Activated naive CD4-positive, alpha-beta T cell treated with Interleukin-2 at 50 U/mL for 16 hours (primary cell): ENCODE measurements at regions not wholly inside any gene's neighbourhood (a gene's known extent, or its start where the extent isn't known, plus 50 kb on each side); places are given as distances from the start of the nearest gene placed in this dataset.
"Not testable (repeated sequence)": the region's sequence is repeated elsewhere in the genome, so short reads cannot be mapped to it uniquely, and the experiment has no call there.

Source experiments
- DNase-seq: peaks from one replicate; pipeline ENCODE4 v3.0.0-alpha.2; 2020

DNA sequence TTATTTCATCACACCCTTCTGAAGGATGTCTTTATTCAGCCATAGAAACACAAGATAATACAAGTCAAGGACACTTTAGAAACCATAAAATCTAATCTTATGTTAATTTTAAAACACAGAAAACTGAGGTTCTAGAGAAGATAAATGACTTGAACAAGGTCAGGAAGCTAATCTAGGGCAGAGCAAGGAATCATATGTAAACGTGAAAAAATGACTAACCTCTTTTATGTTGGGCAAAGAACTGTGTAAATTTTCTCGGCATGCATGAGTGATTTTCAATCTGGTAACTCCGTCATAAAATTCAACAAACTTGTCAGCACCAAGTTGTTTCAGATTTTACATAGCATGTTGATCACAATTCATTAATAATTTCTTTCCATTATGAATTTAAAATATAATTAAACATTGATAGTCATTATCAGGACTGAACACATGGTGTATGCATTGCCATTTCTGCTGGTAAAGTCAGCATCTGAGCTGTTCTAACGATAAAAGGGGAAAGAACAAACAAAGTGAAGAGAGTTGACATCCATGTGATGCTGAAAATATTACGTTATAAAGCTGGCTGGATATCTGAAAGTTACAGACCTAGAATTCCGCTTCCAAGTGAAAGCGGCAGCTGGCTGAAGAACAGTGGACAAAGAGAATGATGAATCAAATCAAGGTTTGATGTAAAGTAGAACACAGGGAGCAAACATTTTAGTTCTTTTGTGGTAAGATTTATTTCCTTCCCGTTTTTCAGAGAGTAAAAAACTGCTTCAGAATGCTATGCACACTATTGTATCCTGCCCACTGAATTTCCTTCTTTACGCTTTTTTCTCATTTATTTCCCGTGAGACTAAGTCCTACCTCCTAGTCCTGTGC lies 1037.4 kb upstream of the TMPRSS15 start:
- no peak for DNase-seq

DNA sequence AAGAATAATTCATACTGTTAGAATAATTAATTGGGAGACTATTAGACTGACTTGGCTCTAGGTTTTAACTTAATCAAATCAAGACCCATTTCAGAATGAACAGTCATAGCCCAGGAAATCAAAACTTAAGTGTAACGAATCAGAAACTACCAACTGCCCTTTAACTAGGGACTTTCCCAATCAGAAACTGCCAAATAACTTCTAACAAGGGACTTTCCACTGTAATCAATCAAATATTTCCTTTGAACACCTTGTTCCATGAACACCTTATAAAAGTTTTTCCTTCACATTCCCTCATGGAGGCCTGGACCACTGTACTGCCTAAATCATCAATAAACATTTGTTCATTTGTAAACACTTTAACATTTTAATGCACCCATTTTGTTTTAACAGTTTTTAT lies 1054.7 kb upstream of the TMPRSS15 start:
- no peak for DNase-seq

DNA sequence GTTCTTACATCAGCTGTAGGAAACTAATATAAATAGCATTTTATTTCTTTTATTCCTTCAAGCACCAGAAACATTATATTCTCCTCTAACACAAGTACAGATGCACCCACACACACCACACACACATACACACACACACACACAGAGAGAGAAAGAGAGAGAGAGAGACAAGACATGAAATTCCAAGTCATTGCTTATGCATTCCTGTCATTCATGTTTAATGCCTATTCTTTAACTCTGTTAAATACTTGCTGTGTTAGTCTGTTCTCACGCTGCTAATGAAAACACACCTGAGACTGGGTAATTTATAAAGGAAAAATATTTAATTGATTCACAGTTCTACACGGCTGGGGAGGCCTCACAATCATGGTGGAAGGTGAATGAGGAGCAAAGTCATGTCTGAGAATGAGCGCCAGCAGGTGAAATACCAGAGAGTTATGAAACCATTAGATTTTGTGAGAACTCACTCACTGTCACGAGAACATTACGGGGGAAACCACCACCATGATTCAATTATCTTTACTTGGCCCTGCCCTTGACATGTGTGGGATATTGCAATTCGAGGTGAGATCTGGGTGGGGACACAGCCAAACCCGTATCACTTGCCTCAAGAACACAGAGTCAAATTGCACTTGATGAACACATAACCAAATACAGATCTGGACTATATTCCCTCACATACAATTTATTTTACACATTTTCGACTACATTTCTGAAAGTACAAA lies 1058.1 kb upstream of the TMPRSS15 start:
- no peak for DNase-seq

DNA sequence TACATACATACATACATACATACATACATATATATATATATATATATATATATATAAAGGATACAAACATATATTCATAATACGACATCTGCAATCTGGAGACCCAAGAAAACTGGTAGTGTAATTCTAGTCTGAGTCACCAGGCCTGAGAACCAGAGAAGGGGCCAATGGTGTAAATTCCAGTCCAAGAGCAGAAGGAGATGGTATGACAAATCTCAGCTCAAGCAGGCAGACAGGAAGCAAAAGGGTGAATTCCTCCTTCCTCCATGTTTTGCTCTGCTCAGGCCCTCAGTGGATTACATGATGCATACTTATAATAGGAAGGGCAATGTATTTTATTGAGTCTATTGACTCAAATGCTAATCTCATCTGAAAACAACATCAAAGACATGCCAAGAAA lies 1060.4 kb upstream of the TMPRSS15 start:
- no peak for DNase-seq

DNA sequence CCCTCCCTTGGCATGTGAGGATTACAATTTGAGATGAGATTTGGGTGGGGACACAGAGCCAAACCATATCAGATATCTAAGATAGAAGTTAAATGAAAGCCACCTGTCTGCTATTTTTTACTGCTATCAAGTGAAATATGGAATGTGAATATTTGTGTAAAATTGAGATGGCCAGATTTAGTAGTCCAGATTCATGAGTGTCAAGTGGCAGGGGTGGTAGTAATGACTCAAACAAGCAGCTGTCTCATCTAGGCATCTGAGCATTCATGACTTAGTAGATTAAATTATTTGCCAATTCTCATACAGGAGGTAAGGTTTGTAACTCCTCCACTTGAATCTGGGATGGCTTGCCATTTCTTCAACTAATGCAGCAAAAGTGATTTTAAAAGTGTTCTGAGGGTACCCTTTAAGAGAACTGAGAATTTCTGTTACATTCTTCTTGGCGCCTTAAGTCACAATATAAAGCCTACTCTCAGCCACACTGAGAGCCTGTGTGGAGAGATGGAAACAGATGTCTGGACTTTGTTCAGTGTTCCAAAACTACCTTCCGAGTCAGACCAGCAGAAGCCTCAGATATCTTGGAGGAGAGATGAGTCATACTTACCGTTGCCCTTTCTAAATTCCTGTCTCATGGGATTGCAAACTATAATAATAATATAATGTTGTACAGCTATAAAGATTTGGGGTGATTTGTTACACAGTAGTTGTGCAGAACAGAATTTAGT lies 1065.6 kb upstream of the TMPRSS15 start:
- DNase-seq: no peak

DNA sequence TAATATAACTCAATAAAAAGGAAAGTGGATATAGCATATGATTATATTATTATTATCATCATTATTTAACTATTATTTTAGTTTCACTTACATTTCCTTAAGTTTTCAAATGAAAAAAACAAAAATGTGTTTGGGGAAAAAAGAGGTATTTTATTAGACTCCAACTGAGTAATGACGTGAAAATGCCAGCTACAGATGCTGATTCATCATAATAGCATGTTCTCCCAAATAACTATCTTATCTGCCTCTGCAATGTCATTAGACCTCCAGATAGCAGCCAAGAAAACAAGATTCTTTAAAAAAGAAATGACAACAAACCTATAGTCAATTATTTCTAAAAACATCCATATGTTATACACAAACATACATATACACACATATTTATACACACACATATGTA lies 1071.9 kb upstream of the TMPRSS15 start:
- no peak for DNase-seq

DNA sequence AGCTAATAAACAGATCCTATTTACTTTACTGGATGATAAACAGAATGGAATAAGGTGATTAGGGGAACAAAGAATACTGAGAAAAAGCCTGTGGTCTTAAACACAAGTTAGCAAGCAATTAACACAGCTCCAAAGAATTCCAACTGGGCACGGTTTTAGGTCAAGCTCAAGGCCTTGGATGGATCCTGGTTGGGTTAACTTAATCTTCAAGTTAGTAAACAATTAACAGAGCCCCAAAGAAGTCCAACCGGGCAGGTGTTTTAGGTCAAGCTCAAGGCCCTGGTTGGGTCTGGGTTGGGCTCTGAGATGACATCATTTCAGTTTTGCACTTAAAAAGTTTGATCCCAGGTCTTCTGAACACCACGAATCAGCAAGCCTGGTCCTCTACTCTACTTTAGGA lies 1086.3 kb upstream of the TMPRSS15 start:
- no peak for DNase-seq

DNA sequence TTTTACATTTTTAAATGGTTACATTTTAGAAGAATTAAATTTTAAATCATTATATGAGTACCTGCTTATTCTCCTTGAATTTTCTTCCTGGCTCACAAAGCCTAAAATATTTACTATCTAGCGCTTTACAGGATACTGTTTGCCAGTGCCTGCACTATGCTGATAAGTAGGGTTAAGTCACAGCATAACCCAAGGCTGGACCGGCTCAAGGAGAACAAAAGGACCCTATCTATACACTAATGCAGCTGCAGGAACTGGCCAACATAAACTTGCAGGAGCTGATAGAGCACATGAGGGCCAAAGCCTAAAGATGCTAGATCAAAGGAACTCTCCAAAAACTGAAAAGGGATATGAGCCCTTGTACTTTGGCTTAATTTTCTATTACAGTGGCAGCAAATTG lies 1086.9 kb upstream of the TMPRSS15 start:
- no peak for DNase-seq

DNA sequence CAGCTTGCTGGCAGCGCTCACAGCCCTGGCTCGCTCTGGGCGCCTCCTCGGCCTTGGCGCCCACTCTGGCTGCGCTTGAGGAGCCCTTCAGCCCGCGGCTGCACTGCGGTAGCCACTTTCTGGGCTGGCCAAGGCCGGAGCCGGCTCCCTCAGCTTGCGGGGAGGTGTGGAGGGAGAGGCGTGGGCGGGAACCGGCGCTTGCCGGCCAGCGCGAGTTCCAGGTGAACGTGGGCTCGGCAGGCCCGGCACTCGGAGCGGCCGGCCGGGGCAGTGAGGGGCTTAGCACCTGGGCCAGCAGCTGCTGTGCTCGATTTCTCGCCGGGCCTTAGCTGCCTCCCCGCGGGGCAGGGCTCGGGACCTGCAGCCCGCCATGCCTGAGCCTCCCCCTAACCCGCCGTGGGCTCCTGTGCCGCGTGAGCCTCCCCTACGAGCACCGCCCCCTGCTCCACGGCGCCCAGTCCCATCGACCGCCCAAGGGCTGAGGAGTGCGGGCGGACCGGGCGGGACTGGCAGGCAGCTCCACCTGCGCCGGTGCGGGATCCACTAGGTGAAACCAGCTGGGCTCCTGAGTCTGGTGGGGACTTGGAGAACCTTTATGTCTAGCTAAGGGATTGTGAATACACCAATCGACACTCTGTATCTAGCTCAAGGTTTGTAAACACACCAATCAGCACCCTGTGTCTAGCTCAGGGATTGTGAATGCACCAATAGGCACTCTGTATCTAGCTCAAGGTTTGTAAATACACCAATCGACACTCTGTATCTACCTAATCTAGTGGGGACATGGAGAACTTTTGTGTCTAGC lies 1090.1 kb upstream of the TMPRSS15 start:
- DNase-seq: not testable (repeated sequence)

DNA sequence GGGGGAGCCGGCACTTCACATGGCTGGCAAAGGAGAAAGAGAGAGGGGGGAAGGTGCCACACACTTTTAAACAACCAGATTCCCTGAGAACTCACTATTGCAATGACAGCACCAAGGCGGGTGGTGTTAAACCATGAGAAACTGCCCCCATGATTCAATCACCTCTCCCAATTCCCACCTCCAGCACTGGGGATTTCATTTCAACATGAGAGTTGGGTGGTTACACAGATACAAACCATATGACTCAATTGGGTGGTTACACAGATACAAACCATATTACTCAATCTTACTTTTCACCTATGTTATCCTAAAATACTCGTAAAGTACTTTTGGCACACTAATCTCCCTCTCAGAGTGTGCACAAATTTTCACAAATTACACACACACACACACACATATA lies 1097.5 kb upstream of the TMPRSS15 start:
- DNase-seq: no peak

DNA sequence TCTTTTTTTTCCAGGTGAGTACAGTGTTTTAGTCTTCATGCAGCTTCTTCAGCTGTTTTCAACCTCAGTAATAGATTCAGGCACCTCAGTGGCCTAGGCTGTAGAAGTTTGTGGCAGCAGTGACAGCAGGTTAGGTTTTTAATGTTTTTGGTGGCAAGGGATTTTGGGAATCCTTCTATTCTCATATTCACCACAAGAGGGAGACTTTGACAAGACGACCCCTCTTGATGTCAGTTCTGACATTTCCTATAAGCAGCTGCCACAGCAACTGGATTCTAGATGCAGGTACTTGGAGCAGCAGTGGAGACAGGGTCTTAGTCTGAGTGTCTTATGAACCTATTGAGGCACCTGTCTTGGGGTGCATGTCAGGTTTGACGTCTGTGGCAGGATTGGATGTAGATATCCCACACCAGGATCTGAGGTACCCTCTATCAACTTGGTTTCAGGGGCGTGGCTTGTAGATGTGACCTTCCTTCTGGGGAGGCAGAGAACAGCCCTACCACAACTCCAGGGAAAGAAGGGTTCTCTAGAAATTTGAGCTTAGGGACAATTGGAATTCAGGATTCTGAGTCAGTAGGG lies 1104.2 kb upstream of the TMPRSS15 start:
- no peak for DNase-seq

DNA sequence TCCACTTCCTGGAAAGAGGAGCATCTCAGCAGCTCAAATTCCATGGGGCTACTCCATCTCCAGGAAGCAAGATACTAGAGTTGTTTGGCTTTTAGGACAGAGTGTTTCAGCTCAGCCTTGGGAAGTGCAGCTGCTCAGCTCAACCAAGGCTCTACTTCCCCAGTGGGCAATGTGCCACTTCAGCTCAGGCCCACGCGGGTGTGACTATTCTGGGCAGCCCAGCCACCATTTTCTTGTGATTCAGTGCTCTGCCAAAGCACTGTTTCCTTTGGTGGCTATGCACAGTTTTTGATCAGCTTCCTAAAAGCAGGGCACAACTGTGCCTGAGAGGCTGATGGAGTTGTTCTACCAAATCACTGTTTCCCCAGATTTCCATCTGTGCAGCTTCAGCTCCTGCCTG lies 1104.9 kb upstream of the TMPRSS15 start:
- DNase-seq: no peak

DNA sequence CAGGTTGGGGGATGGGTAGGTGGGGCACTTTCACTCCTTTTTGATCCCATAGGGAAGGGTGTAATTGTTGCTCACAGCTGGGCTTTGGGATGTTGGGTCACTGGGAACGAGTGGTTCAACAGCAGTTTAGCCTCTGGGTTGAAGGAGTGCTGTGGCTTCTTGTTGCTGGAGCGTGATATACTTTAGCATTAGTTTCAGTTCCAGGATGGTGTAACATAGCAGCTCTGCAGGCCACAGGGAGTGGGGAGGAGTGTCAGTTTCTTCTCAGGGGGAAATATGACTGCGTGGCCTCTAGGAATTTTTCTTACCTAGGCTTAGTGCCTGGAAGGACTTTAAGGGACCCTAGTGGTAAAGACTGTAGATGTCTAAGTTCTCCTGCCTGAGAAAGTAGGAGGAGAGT lies 1105.3 kb upstream of the TMPRSS15 start:
- no peak for DNase-seq

DNA sequence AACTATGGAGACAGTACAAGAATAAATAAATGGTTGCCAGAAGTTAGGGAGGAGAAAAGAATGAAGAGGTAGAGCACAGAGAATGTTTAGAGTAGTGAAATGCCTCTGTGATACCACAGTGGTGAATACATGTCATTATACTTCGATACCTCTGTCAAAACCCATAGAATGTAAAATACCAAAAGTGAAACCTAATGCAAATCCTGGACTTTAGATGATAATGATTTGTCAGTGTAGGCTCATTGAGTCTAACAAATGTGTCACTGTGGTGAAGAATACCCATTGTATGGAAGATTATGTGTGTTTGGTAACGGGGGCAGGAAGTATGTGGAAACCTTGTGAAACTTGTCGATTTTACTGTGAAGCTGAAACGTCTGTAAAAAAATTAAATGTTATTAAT lies 1106.5 kb upstream of the TMPRSS15 start:
- DNase-seq: no peak

DNA sequence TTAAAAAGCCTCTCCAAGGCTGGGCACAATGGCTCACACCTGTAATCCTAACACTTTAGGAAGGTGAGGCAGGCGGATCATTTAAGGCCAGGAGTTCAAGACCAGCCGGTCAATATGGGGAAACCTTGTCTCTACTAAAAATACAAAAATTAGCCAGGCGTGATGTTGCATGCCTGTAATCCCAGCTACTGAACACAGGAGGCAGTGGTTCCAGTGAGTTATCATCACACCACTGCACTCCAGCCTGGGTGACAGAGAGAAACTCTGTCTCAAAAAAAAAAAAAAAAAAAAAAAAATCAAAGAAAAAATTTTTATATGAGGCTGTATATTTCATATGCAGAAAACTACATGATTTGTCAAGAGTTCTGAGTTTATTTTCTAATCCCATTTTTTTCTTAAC lies 1107.1 kb upstream of the TMPRSS15 start:
- DNase-seq: no peak

DNA sequence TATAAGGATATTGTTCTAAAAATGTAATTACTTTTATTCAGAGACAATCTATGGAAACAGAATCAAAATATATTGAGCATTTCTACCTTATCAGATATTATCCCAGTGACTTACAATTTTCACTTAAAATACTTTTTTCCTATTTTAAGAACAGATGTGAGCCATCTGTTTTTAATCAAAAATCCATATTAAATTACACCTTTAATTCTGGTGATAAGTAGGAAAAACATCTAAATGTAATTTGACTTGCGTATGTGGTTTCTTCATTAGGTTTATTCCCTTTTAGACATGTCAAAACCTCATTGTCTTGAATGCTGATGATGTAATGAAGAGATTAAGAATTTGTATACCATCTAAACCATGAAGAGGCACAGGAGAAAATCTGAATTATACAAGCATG lies 1118.8 kb upstream of the TMPRSS15 start:
- no peak for DNase-seq

DNA sequence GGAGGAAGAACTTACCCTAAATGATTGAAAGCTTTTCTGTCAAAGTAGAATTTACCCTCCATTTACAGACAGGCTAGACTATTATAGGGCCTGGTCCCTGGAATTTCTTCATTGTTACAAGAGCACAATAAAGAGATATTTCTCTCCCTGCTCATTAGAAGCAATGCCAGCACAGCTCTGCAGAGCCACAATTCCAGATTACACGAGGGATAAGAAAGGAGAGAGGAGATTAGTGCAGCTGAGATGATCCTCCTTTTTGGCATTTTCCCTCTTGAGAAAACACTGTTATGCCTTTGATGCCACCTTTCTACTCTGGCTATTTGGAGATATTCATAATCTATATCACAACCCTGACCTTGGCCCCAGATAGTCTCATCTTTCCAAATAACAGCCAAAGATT lies 1119.5 kb upstream of the TMPRSS15 start:
- no peak for DNase-seq

DNA sequence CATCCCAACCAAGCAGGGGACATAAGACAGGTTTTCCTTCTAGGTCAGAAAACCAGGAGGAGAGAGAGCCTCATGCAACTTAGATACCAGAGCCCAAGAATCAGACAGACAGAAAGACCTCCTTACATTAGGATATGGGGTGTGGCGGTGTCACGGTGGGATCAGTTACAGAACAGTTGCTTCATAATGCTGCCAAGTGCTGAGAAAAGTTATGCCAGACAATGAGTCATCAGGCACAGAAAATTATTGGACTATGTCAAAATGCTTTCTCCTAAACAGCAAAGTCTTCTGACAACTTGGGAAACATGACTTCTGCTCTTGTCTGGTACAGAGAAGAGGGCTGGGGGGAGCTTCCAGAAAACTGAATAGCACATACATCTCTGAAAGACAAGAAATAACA lies 1120.2 kb upstream of the TMPRSS15 start:
- no peak for DNase-seq

DNA sequence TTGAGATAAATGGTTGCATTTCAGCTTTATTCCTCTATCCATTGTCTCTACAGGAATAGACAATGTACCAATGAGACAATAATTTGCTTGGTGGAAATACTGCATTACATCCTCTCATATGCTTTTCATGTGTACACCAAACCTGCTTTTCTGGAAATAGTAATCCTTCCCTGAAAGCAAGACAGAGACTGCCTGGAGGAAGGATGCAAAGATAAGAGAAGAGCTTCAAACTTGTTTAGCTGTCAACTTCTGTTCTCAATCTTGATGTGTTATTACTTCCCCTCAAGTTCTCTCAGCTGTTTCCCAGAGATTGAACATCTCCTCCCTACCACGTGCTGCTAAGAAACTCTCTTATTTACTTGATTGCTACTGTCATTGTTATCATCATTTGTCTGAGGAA lies 1125.4 kb upstream of the TMPRSS15 start:
- no peak for DNase-seq

DNA sequence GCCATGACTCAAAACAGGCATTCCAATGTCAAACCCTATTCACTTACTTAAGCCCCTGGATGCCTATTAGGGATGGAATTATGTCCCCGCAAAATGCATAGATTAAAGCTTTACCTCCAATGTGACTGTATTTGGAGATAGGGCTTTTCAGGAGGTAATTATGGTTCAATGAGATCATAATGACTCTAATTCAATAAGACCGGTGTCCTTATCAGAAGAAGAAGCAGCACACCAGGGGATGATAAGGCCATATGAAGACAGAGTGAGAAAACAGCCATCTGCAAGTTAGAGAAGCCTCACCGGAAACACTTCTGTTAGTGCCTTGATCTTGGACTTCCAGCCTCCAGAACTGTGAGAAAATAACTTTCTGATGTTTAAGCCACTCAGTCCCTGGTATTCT lies 1131.8 kb upstream of the TMPRSS15 start:
- no peak for DNase-seq

DNA sequence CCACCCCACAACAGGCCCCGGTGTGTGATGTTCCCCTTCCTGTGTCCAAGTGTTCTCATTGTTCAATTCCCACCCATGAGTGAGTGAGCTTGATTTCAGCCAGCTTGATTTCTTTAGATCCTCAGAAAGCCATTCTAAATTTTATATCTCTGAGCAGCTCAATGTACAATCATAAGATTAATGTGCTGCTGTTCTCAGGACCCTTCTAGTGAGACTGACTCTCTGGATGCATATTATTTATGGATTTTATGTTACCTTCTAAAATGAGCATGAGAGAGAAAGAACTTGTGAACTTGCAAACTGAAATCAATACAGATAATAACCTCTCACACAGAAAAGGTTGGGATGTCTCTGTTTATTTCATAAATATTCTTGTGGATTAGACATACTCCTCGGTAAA lies 1133.5 kb upstream of the TMPRSS15 start:
- DNase-seq: no peak

DNA sequence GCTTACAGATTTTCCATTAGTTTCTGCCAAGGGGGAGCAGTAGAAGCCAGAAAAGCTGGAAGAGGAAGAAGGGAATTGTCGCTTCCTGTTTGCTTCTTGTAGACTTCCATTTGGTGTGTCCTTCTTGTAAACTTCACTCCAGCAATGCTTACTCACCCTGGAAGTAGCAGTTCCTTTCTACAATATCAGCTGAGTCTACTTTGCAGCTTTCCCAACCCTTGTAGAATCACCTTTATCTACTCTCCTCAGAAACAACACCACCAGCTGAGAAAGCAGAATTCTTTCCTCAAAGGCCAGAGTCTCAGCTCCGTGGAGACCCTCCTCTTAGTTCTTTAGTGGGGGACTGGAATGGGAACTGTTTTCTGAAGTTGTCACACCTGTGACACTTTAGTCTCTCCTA lies 1136.7 kb upstream of the TMPRSS15 start:
- no peak for DNase-seq

DNA sequence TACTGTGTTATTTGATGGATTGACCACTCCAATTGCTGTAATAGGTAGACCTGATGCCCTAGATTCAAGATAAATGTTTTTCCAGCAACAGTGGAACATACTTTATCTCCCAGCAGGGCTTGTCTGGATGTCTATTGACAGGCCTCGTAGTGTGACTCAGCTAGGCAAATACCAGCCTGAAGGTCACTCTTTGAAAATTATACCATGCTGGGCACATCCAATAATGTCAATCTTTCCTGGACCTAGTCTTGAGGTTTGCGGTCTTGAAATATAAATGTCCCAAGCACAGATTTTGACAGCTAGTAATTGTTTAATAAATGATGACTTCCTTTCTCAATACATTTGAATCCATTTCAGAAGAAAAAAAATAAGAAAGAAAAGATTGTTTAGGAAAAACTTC lies 1138.0 kb upstream of the TMPRSS15 start:
- no peak for DNase-seq
